ENCODE measurements at regions not wholly inside any gene's neighbourhood (a gene's known extent, or its start where the extent isn't known, plus 50 kb on each side); places are given as distances from the start of the nearest gene placed in this dataset.

GRCh38 chr6:128723667-128724066 is 159.3 kb upstream of the LAMA2 start:
- no peaks in the 10 kb centered on the region for H3K27me3 ChIP-seq
- H3K4me1 ChIP-seq: no peaks in the 10 kb centered on the region
- H3K36me3 ChIP-seq: no peaks in the 10 kb centered on the region
- DNase-seq (ENCODE audit: extremely low spot score): no peak
- no peak overlapping the region for H3K27ac ChIP-seq (replicated peaks in 1 of 4)
- H3K4me3 ChIP-seq: no peak overlapping the region
- TF ChIP-seq EP300 (IDR thresholded peaks at IDR 0.05): no peak
- no peak for TF ChIP-seq CTCF (IDR thresholded peaks at IDR 0.05)
- TF ChIP-seq POLR2A (IDR thresholded peaks at IDR 0.05; ENCODE audit: low read depth): no peak
- TF ChIP-seq POLR2AphosphoS5 (IDR thresholded peaks at IDR 0.05): no peak
- H3K9me3 ChIP-seq: no peaks in the 10 kb centered on the region
- intact Hi-C loops (cut with DNase I): loop anchor here (10.0 kb wide), 1 partner anchor 651 kb away; no protein-coding TSS in a partner anchor
- WGBS: 65% methylated on average over 2 of the region's 2 CpGs

DNA sequence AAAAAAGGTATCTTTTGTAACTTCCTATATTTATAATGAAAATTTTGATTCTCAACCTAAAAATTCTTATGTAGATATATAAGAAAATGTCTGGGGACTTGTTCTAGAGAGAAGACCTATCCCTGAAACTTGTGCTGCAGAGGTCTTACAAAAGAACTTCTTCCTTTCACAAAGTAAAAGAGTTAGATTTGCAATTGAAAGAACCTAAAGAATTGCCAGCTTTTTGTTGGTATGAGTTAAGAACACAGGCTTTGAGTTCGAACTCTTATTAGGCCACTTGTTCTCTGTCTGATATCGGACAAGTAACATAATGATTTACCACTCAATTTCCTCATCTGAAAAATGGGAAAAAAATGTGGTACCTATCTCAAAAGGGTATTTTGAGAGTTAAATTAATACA is 162.0 kb upstream of the LAMA2 start:
- 96% methylated on average over 2 of the region's 2 CpGs for whole genome bisulfite sequencing
- no peak for TF ChIP-seq POLR2A (IDR thresholded peaks at IDR 0.05; ENCODE audit: low read depth)
- TF ChIP-seq EP300 (IDR thresholded peaks at IDR 0.05): no peak
- no peak for TF ChIP-seq CTCF (IDR thresholded peaks at IDR 0.05)
- no peak for TF ChIP-seq POLR2AphosphoS5 (IDR thresholded peaks at IDR 0.05)
- Histone ChIP-seq H3K4me3 (no peak overlapping the region), H3K27me3 (no peaks in the 10 kb centered on the region), H3K27ac (replicated peaks in 1 of 4) (no peak overlapping the region), H3K9me3 (no peaks in the 10 kb centered on the region), H3K4me1 (no peaks in the 10 kb centered on the region), H3K36me3 (no peaks in the 10 kb centered on the region)
- intact Hi-C loops (cut with DNase I): loop anchor here (10.0 kb wide), 1 partner anchor 654 kb away; no protein-coding TSS in a partner anchor
- DNase-seq (ENCODE audit: extremely low spot score): no peak

DNA sequence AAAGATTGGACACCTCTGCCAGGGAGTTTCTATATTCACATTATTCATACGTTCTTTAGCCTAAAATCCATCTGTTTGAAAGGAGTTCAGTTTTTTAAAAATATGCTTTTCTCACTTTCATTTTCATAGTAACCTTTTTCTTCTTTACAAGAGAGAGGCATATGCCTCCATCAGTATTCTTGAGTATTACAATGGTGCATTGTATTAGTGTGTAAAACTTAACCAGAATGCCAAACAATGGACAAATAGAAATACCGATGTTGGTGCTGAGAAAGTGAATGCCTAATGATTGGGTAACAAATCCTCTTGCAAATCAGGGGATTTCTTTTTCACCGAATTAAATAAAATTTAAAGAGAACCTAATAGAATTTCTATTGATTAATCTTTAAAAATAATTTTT is 163.2 kb upstream of the LAMA2 start:
- no peaks in the 10 kb centered on the region for H3K27me3 ChIP-seq
- no peaks in the 10 kb centered on the region for H3K9me3 ChIP-seq
- WGBS: 92% methylated on average over 3 of the region's 3 CpGs
- no peaks in the 10 kb centered on the region for H3K4me1 ChIP-seq
- intact Hi-C loops (cut with DNase I): loop anchor here (10.0 kb wide), 1 partner anchor 655 kb away; no protein-coding TSS in a partner anchor
- H3K4me3 ChIP-seq: no peak overlapping the region
- H3K27ac ChIP-seq (replicated peaks in 1 of 4): no peak overlapping the region
- H3K36me3 ChIP-seq: no peaks in the 10 kb centered on the region
- no peak for DNase-seq (ENCODE audit: extremely low spot score)
- TF ChIP-seq EP300 (IDR thresholded peaks at IDR 0.05) (no peak), POLR2AphosphoS5 (IDR thresholded peaks at IDR 0.05) (no peak), POLR2A (IDR thresholded peaks at IDR 0.05; ENCODE audit: low read depth) (no peak), CTCF (IDR thresholded peaks at IDR 0.05) (no peak)

DNA sequence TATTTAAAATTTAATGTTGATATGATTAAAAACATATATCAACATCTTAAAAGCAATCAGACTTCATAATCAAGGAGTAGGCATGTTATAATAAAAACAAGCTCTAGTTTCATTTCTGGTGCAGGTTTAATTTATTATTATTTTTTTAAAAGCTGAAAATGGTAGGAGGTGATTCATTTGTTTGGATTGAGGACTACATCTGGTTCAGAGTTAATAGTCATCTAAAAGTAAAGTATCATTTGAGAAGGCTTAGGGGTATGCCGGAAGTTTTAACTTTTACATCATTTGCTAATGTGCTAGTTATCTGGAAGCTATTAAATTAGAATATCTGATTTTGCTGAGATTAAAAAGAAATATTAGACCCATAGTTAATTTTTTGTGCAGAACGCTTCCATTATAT is 169.5 kb upstream of the LAMA2 start:
- 74% methylated on average over 2 of the region's 2 CpGs for WGBS
- no peaks in the 10 kb centered on the region for H3K4me1 ChIP-seq
- no peak overlapping the region for H3K27ac ChIP-seq (replicated peaks in 1 of 4)
- intact Hi-C loops (cut with DNase I): no loop called here
- no peak overlapping the region for H3K4me3 ChIP-seq
- H3K36me3 ChIP-seq: no peaks in the 10 kb centered on the region
- no peaks in the 10 kb centered on the region for H3K27me3 ChIP-seq
- no peaks in the 10 kb centered on the region for H3K9me3 ChIP-seq
- TF ChIP-seq EP300 (IDR thresholded peaks at IDR 0.05): no peak
- DNase-seq (ENCODE audit: extremely low spot score): no peak

GRCh38 chr6:128712898-128713297 is 170.0 kb upstream of the LAMA2 start:
- TF ChIP-seq EP300 (IDR thresholded peaks at IDR 0.05): no peak
- no peak for TF ChIP-seq CTCF (IDR thresholded peaks at IDR 0.05)
- TF ChIP-seq POLR2A (IDR thresholded peaks at IDR 0.05; ENCODE audit: low read depth): no peak
- TF ChIP-seq POLR2AphosphoS5 (IDR thresholded peaks at IDR 0.05): no peak
- Histone ChIP-seq H3K36me3 (no peaks in the 10 kb centered on the region), H3K27ac (replicated peaks in 1 of 4) (no peak overlapping the region), H3K9me3 (no peaks in the 10 kb centered on the region), H3K4me1 (no peaks in the 10 kb centered on the region), H3K4me3 (no peak overlapping the region), H3K27me3 (no peaks in the 10 kb centered on the region)
- intact Hi-C loops (cut with DNase I): no loop called here
- WGBS: 70% methylated on average over 1 of the region's 1 CpG
- no peak for DNase-seq (ENCODE audit: extremely low spot score)

Data from esophagus muscularis mucosa (tissue), 4 donors.